AG04449 (cell line): ENCODE measurements at regions not wholly inside any gene's neighbourhood (a gene's known extent, or its start where the extent isn't known, plus 50 kb on each side); places are given as distances from the start of the nearest gene placed in this dataset.

Experiments used
- CTCF ChIA-PET: fragments of 350-600 bp; formaldehyde crosslinking; extraction: SDS; loops from one replicate; lab custom pipeline; 2021; ENCODE audit warnings: antibody characterized with exemption; lab: Yijun Ruan, JAX
- POLR2A ChIA-PET: fragments of 400-600, 350-600 bp; formaldehyde crosslinking; extraction: SDS; loops from one replicate; lab custom pipeline; 2020; ENCODE audit warnings: antibody characterized with exemption, inconsistent platforms; lab: Yijun Ruan, JAX
- DNase-seq: peaks from one replicate; pipeline ENCODE4 v3.0.0-alpha.2; 2010; ENCODE audit warnings: low read depth, low spot score
- H3K4me3 ChIP-seq: 2 replicates; pipeline ENCODE4 v1.5.1; 2011; ENCODE audit warnings: low read depth, mild to moderate bottlenecking, control low read depth, low read length
- CTCF ChIP-seq: IDR thresholded peaks from one replicate; pipeline ENCODE4 v1.5.1; 2011; ENCODE audit warnings: mild to moderate bottlenecking, moderate library complexity, low read length, control low read depth, inconsistent platforms; ENCODE audit not compliant: insufficient read depth; ENCODE audit errors: missing control alignments

- DNase-seq: no peak
- ChIA-PET POLR2A (no interaction called here), CTCF (interaction anchor here (2.5 kb wide), 1 partner anchor 283 kb away, joined by 10 read pairs; no protein-coding TSS in a partner anchor)
- H3K4me3 ChIP-seq: no peak overlapping the region
- no peak for TF ChIP-seq CTCF
These were observed 336.1 kb upstream of the IGFBP7 start for GRCh38 chr4:57446266-57446665.

GRCh38 chr4:57445686-57446085 is 335.5 kb upstream of the IGFBP7 start:
- POLR2A ChIA-PET: no interaction called here
- CTCF ChIA-PET: interaction anchor here (2.5 to 6.0 kb wide), 2 partner anchors 18 to 282 kb away, joined by 10 to 64 read pairs; no protein-coding TSS in a partner anchor
- no peak for TF ChIP-seq CTCF
- no peak overlapping the region for H3K4me3 ChIP-seq
- DNase-seq: no peak

GRCh38 chr4:57444671-57445070 is 334.5 kb upstream of the IGFBP7 start:
- H3K4me3 ChIP-seq: no peak overlapping the region
- TF ChIP-seq CTCF: no peak
- ChIA-PET CTCF (interaction anchor here (2.3 to 6.0 kb wide), 3 partner anchors 8 to 281 kb away, joined by 9 to 64 read pairs (median 49); no protein-coding TSS in a partner anchor), POLR2A (no interaction called here)
- DNase-seq: no peak

GRCh38 chr4:57443787-57444186 is 333.6 kb upstream of the IGFBP7 start:
- no peak for TF ChIP-seq CTCF
- ChIA-PET POLR2A (no interaction called here), CTCF (interaction anchor here (0.9 to 6.0 kb wide), 5 partner anchors 9 to 280 kb away, joined by 3 to 64 read pairs (median 9); no protein-coding TSS in a partner anchor)
- no peak for DNase-seq
- H3K4me3 ChIP-seq: no peak overlapping the region

- ChIA-PET POLR2A (no interaction called here), CTCF (interaction anchor here (0.6 to 6.0 kb wide), 10 partner anchors 8 to 1239 kb away, joined by 3 to 64 read pairs (median 4); no protein-coding TSS in a partner anchor)
- no peak for TF ChIP-seq CTCF
- no peak overlapping the region for H3K4me3 ChIP-seq
- DNase-seq: no peak
These were observed 333.1 kb upstream of the IGFBP7 start for GRCh38 chr4:57443308-57443707.

GRCh38 chr4:57442831-57443291 is 332.7 kb upstream of the IGFBP7 start:
- POLR2A ChIA-PET: no interaction called here
- DNase-seq: no peak
- CTCF ChIA-PET: interaction anchor here (0.6 to 6.0 kb wide), 11 partner anchors 8 to 1240 kb away, joined by 3 to 64 read pairs (median 4); no protein-coding TSS in a partner anchor
- H3K4me3 ChIP-seq: no peak overlapping the region
- peak; percentile 72 for TF ChIP-seq CTCF
